WTC11 (cell line): ENCODE measurements at regions not wholly inside any gene's neighbourhood (a gene's known extent, or its start where the extent isn't known, plus 50 kb on each side); places are given as distances from the start of the nearest gene placed in this dataset.

Source experiments
- CBFB ChIP-seq: sonication (generic); formaldehyde crosslinking; IDR thresholded peaks from 2 replicates; pipeline ENCODE4 v1.8.1; 2022; ENCODE audit warnings: mild to moderate bottlenecking, low read depth, missing genetic modification reagents
- ELF4 ChIP-seq: sonication (generic); formaldehyde crosslinking; IDR thresholded peaks from 2 replicates; pipeline ENCODE4 v1.8.1; 2022; ENCODE audit warnings: low read depth, mild to moderate bottlenecking, moderate library complexity, missing genetic modification reagents
- JUN ChIP-seq: sonication (generic); formaldehyde crosslinking; IDR thresholded peaks from 2 replicates; pipeline ENCODE4 v1.8.0; 2023; ENCODE audit warnings: mild to moderate bottlenecking, missing genetic modification reagents
- NFYB ChIP-seq: sonication (generic); formaldehyde crosslinking; conservative IDR thresholded peaks from 2 replicates; pipeline ENCODE4 v1.8.0; 2022; ENCODE audit warnings: low read depth, missing genetic modification reagents
- ZNF121 ChIP-seq: sonication (generic); formaldehyde crosslinking; IDR thresholded peaks from 2 replicates; pipeline ENCODE4 v1.8.0; 2023; ENCODE audit warnings: missing genetic modification reagents
- ZNF416 ChIP-seq: fragments of 250-450 bp; sonication (Bioruptor Pico); IDR thresholded peaks from 2 replicates; pipeline ENCODE4 v1.9.0; 2021; ENCODE audit warnings: mild to moderate bottlenecking, inconsistent platforms
- TF ChIP-seq, protein P1 (sequence below): fragments of 200-600 bp; IDR thresholded peaks from 2 replicates; pipeline ENCODE4 v1.8.0; 2022; ENCODE audit warnings: antibody characterized with exemption
- TF ChIP-seq, protein P2 (sequence below): sonication (generic); formaldehyde crosslinking; IDR thresholded peaks from 2 replicates; pipeline ENCODE4 v1.8.1; 2022; ENCODE audit warnings: low read depth, mild to moderate bottlenecking, moderate library complexity, missing genetic modification reagents, borderline replicate concordance
- TF ChIP-seq, protein P3 (sequence below): sonication (generic); formaldehyde crosslinking; IDR thresholded peaks from 2 replicates; pipeline ENCODE4 v1.8.1; 2022; ENCODE audit warnings: mild to moderate bottlenecking, moderate library complexity, missing genetic modification reagents
- TF ChIP-seq, protein P4 (sequence below): sonication (generic); formaldehyde crosslinking; conservative IDR thresholded peaks from 2 replicates; pipeline ENCODE4 v1.8.1; 2022; ENCODE audit warnings: mild to moderate bottlenecking, missing genetic modification reagents

DNA sequence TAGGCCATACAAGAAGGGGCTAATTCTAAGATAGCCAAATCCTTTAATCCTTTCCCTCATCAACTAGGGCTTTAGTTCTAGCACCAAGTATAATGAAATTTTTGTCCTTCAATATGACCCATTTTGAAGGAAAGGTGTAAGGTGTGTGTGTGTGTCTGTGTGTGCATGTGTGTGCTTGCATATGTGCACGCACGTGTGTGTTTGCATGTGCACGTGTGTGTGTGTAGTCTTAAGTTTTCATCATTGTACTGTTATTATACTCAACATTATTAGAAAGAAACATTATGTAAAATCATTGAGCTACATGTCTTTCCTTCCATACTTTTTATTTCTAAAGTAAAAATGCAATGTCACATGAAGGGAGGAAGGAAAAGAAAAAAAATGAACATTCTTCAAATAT is 547.7 kb downstream of the FAM181B start:
- TF ChIP-seq, protein P1, sequence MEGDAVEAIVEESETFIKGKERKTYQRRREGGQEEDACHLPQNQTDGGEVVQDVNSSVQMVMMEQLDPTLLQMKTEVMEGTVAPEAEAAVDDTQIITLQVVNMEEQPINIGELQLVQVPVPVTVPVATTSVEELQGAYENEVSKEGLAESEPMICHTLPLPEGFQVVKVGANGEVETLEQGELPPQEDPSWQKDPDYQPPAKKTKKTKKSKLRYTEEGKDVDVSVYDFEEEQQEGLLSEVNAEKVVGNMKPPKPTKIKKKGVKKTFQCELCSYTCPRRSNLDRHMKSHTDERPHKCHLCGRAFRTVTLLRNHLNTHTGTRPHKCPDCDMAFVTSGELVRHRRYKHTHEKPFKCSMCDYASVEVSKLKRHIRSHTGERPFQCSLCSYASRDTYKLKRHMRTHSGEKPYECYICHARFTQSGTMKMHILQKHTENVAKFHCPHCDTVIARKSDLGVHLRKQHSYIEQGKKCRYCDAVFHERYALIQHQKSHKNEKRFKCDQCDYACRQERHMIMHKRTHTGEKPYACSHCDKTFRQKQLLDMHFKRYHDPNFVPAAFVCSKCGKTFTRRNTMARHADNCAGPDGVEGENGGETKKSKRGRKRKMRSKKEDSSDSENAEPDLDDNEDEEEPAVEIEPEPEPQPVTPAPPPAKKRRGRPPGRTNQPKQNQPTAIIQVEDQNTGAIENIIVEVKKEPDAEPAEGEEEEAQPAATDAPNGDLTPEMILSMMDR, result no peak
- TF ChIP-seq, protein P2, sequence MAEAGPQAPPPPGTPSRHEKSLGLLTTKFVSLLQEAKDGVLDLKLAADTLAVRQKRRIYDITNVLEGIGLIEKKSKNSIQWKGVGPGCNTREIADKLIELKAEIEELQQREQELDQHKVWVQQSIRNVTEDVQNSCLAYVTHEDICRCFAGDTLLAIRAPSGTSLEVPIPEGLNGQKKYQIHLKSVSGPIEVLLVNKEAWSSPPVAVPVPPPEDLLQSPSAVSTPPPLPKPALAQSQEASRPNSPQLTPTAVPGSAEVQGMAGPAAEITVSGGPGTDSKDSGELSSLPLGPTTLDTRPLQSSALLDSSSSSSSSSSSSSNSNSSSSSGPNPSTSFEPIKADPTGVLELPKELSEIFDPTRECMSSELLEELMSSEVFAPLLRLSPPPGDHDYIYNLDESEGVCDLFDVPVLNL (CRISPR knock-in tag), result no peak
- TF ChIP-seq ELF4 (CRISPR knock-in tag) (no peak), ZNF416 (CRISPR knock-in tag) (no peak), CBFB (CRISPR knock-in tag) (no peak), JUN (CRISPR knock-in tag) (no peak), ZNF121 (no peak), NFYB (CRISPR knock-in tag) (no peak)
- TF ChIP-seq, protein P3, sequence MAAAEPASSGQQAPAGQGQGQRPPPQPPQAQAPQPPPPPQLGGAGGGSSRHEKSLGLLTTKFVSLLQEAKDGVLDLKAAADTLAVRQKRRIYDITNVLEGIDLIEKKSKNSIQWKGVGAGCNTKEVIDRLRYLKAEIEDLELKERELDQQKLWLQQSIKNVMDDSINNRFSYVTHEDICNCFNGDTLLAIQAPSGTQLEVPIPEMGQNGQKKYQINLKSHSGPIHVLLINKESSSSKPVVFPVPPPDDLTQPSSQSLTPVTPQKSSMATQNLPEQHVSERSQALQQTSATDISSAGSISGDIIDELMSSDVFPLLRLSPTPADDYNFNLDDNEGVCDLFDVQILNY (CRISPR knock-in tag), result no peak
- TF ChIP-seq, protein P4, sequence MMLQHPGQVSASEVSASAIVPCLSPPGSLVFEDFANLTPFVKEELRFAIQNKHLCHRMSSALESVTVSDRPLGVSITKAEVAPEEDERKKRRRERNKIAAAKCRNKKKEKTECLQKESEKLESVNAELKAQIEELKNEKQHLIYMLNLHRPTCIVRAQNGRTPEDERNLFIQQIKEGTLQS (CRISPR knock-in tag), result no peak
